Mesenchymal stem cell (in vitro differentiated cells and primary cell): ENCODE measurements at regions not wholly inside any gene's neighbourhood (a gene's known extent, or its start where the extent isn't known, plus 50 kb on each side); places are given as distances from the start of the nearest gene placed in this dataset.
A peak's percentile ranks its signal among the peaks of the same experiment; 100 is the strongest.

Experiments used
- DNase-seq: peaks from one replicate; pipeline ENCODE4 v3.0.0-alpha.2; 2013
- H2AFZ ChIP-seq: one replicate; pipeline ENCODE4 v1.6.1; 2013; ENCODE audit warnings: low read depth, mild to moderate bottlenecking, control low read depth, inconsistent platforms, low read length, moderate library complexity
- H2AK5ac ChIP-seq: 2 replicates; pipeline ENCODE4 v1.6.1; 2013; ENCODE audit warnings: low read length, moderate library complexity, mild to moderate bottlenecking, inconsistent platforms; ENCODE audit not compliant: severe bottlenecking
- H2BK120ac ChIP-seq: one replicate; pipeline ENCODE4 v1.6.1; 2013; ENCODE audit warnings: low read depth, mild to moderate bottlenecking, inconsistent platforms, low read length, moderate library complexity
- H2BK12ac ChIP-seq, 2 experiments: one replicate each; pipeline ENCODE4 v1.6.1; 2013; ENCODE audit warnings: inconsistent platforms in 2 of 2, low read length in 2 of 2, mild to moderate bottlenecking in 2 of 2, moderate library complexity in 2 of 2, control low read depth in 1 of 2
- H2BK15ac ChIP-seq: one replicate; pipeline ENCODE4 v1.6.1; 2013; ENCODE audit warnings: mild to moderate bottlenecking, low read depth, inconsistent platforms; ENCODE audit not compliant: poor library complexity, severe bottlenecking
- H2BK5ac ChIP-seq: 2 replicates; pipeline ENCODE4 v1.6.1; 2013; ENCODE audit warnings: low read depth, mild to moderate bottlenecking, low read length, control low read depth, inconsistent platforms; ENCODE audit not compliant: poor library complexity, severe bottlenecking
- H3K14ac ChIP-seq, 2 experiments: one replicate each; pipeline ENCODE4 v1.6.1; 2013; ENCODE audit warnings: inconsistent platforms in 2 of 2, low read length in 2 of 2, control low read depth in 1 of 2, mild to moderate bottlenecking in 1 of 2, moderate library complexity in 1 of 2
- H3K18ac ChIP-seq, 2 experiments: one replicate each; pipeline ENCODE4 v1.6.1; 2013; ENCODE audit warnings: inconsistent platforms in 2 of 2, low read length in 2 of 2, control low read depth in 1 of 2, low read depth in 1 of 2, mild to moderate bottlenecking in 1 of 2
- H3K23ac ChIP-seq, 2 experiments: one replicate each; pipeline ENCODE4 v1.6.1; 2013; ENCODE audit warnings: inconsistent platforms in 2 of 2, low read length in 2 of 2, mild to moderate bottlenecking in 2 of 2, moderate library complexity in 2 of 2, control low read depth in 1 of 2
- H3K27ac ChIP-seq: 2 replicates; pipeline ENCODE4 v1.5.1; 2013; ENCODE audit warnings: mild to moderate bottlenecking, moderate library complexity, low read length, control low read depth, inconsistent platforms; ENCODE audit not compliant: poor library complexity, severe bottlenecking
- H3K27me3 ChIP-seq, 2 experiments: 2 replicates each; pipeline versions ENCODE4 v1.6.1 to v1.7.0; 2013; ENCODE audit warnings: low read length in 2 of 2, mild to moderate bottlenecking in 2 of 2, moderate library complexity in 2 of 2, control low read depth in 1 of 2, inconsistent platforms in 1 of 2; ENCODE audit not compliant: control insufficient read depth in 1 of 2, insufficient read depth in 1 of 2
- H3K36me3 ChIP-seq, 2 experiments: 2 replicates each; pipeline versions ENCODE4 v1.6.1 to v1.7.0; 2013; ENCODE audit warnings: low read length in 2 of 2, control low read depth in 1 of 2, inconsistent platforms in 1 of 2, low read depth in 1 of 2, mild to moderate bottlenecking in 1 of 2; ENCODE audit not compliant: insufficient read depth in 2 of 2, control insufficient read depth in 1 of 2
- H3K4ac ChIP-seq, 2 experiments: one replicate each; pipeline ENCODE4 v1.6.1; 2013; ENCODE audit warnings: inconsistent platforms in 2 of 2, low read length in 2 of 2, mild to moderate bottlenecking in 2 of 2, moderate library complexity in 2 of 2, control low read depth in 1 of 2, low read depth in 1 of 2
- H3K4me1 ChIP-seq: 2 replicates; pipeline ENCODE4 v1.6.1; 2013; ENCODE audit warnings: low read depth, low read length, control low read depth; ENCODE audit not compliant: control insufficient read depth, insufficient read depth
- H3K4me2 ChIP-seq: 2 replicates; pipeline ENCODE4 v1.6.1; 2013; ENCODE audit warnings: low read length, mild to moderate bottlenecking, inconsistent platforms; ENCODE audit not compliant: poor library complexity, severe bottlenecking
- H3K4me3 ChIP-seq, 2 experiments: 2 replicates each; pipeline versions ENCODE4 v1.5.1 to v1.7.0; 2013; ENCODE audit warnings: low read length in 2 of 2, mild to moderate bottlenecking in 2 of 2, control low read depth in 1 of 2, low read depth in 1 of 2; ENCODE audit not compliant: insufficient read depth in 1 of 2
- H3K79me1 ChIP-seq: replicated peaks from 2 replicates; pipeline ENCODE4 v1.6.1; 2013; ENCODE audit warnings: mild to moderate bottlenecking, control low read depth, low read length, inconsistent platforms; ENCODE audit not compliant: poor library complexity, severe bottlenecking
- H3K9ac ChIP-seq: 2 replicates; pipeline ENCODE4 v1.7.0; 2013; ENCODE audit warnings: mild to moderate bottlenecking, low read length, moderate library complexity
- H3K9me3 ChIP-seq: 2 replicates; pipeline ENCODE4 v1.7.0; 2013; ENCODE audit warnings: mild to moderate bottlenecking, low read length; ENCODE audit not compliant: control insufficient read depth
- H4K8ac ChIP-seq: one replicate; pipeline ENCODE4 v1.6.1; 2013; ENCODE audit warnings: inconsistent platforms, mild to moderate bottlenecking, low read length, moderate library complexity
- H4K91ac ChIP-seq: one replicate; pipeline ENCODE4 v1.6.1; 2013; ENCODE audit warnings: mild to moderate bottlenecking, low read length, inconsistent platforms
- WGBS: methylation state at CpG from one replicate; pipeline ENCODE4 v1.1.7; 2013; ENCODE audit warnings: mixed read lengths; 5-methylcytosine and 5-hydroxymethylcytosine counted together

DNA sequence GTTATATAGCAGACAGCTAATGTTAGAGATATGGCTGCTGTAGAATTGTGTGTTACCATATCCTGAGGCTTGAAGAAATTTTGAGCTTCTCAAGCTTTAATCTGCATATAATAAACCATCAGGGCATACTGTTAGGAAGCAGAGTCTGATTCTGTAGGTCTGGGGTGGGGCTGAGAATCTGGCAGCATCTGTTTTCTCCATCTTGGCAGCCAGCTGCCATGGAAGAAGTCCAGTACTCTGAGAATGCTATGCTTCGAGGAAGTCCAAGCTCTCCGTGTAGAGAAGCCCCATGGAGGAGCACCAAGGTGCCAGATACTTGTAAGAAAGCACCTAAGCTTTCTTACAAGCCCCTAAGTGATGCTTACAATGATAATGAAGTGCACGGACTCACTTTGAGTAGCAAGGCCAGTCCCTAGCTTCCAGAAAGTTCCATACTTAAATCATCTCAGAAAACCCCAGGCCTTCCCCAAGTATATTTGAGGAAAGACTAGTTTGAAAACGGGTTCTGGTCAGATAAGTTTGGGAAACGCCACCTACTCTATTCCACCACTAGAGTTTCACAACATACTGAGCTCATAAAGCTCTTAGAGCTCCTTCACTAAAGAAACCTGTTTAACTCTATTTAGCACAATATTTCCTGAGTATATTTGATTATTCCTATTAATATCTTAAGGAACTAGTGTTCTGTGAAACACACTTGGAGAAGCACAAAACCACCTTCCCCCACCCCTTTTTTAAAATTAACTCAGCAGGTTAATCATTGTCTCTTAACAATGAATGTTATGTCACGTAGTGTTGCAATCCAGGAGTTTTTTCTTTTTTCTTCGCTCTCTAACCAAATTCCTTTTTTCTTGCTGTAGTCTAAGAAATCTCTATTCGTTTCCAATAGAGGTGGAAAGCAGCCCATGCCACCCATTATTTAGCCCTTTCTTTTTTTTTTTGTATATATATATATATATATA, 59.9 kb upstream of the RASGRP1 start:
- Histone ChIP-seq H3K9ac (no peak overlapping the region), H3K79me1 (no peaks in the 10 kb centered on the region), H2BK5ac (no peak overlapping the region), H2AK5ac (peak overlapping the region; percentile 36), H3K27ac (peak overlapping the region; percentile 54), H3K4me3 (no peak overlapping the region), H3K36me3 (no peaks in the 10 kb centered on the region), H3K4ac (no peak overlapping the region), H3K9me3 (no peaks in the 10 kb centered on the region), H3K18ac (no peak overlapping the region), H3K4me1 (peaks cover 6% of the 10 kb centered on the region), H3K4me2 (no peak overlapping the region), H2BK15ac (no peak overlapping the region), H4K8ac (no peak overlapping the region), H2BK120ac (no peak overlapping the region), H3K14ac (no peak overlapping the region), H3K27me3 (peaks cover 6 to 62% of the 10 kb centered on the region in 2 experiments), H2AFZ (no peak overlapping the region), H3K23ac (no peak overlapping the region), H2BK12ac (no peak overlapping the region), H4K91ac (no peak overlapping the region)
- 88% methylated on average over 7 of the region's 8 CpGs for whole genome bisulfite sequencing
- no peak for DNase-seq

DNA sequence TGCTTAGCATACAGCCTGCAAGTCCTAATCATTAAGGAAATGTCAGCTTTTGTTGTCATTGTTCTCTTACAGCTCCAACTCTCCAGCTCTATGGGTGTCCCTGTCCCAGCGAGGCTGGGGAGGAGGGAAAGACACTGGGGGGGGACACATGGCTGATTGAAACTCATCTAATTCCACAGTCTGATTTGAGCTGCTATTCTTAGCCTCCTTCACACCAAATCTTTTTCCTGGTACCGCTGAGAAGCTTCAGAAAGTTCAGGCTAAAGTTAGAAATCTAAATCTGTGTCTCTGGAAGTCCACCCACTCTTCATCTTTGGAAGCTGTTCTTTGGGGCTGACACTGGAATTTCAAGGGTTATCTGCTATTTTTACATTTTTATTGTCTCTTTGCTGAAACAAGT, 61.3 kb upstream of the RASGRP1 start:
- H3K4me3 ChIP-seq: no peak overlapping the region
- no peak overlapping the region for H3K9ac ChIP-seq
- no peak overlapping the region for H2AFZ ChIP-seq
- 71% methylated on average over 2 of the region's 2 CpGs for WGBS
- peaks cover 9% of the 10 kb centered on the region for H3K4me1 ChIP-seq
- no peak overlapping the region for H2BK15ac ChIP-seq
- no peaks in the 10 kb centered on the region for H3K36me3 ChIP-seq
- H4K8ac ChIP-seq: no peak overlapping the region
- H3K9me3 ChIP-seq: no peaks in the 10 kb centered on the region
- no peak overlapping the region for H3K27ac ChIP-seq
- no peak overlapping the region for H3K4me2 ChIP-seq
- DNase-seq: no peak
- no peak overlapping the region for H4K91ac ChIP-seq
- H2BK5ac ChIP-seq: no peak overlapping the region
- no peak overlapping the region for H3K18ac ChIP-seq
- H2BK12ac ChIP-seq: no peak overlapping the region
- no peak overlapping the region for H3K23ac ChIP-seq
- no peak overlapping the region for H3K14ac ChIP-seq
- peaks cover 0 to 50% of the 10 kb centered on the region in 2 experiments for H3K27me3 ChIP-seq
- peak overlapping the region; percentile 81 for H2AK5ac ChIP-seq
- H2BK120ac ChIP-seq: no peak overlapping the region
- H3K79me1 ChIP-seq: no peaks in the 10 kb centered on the region
- no peak overlapping the region for H3K4ac ChIP-seq

DNA sequence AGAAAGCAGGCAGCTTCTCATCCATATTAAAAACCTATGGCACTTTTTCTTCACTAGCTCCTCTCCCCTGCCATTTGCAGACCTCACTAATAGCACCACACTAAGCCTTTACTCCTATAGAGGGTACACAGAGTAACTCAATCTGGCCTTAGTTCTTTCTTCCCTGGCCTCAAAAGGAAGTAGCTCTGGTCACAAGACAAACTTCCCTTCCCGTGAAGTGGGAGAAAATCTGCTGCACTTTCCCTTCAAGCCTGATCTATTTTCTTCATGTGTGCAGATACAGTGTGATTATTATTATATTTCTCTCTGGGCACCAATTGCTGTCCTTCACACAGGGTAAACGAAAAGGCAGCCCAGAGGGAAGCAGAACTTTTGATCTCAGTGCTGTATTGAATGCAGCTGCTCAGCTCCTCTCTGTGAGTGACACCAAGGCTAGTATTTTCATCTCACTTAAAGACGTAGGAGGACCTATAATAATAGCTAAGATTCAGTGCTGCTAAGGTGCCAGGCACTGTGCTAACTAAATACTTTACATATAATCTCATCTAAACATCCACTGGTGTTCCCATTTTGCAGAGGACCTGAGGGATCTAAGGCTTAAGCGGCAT, 61.9 kb upstream of the RASGRP1 start:
- no peak overlapping the region for H2BK120ac ChIP-seq
- 67% methylated on average over 3 of the region's 4 CpGs for WGBS
- no peaks in the 10 kb centered on the region for H3K36me3 ChIP-seq

DNA sequence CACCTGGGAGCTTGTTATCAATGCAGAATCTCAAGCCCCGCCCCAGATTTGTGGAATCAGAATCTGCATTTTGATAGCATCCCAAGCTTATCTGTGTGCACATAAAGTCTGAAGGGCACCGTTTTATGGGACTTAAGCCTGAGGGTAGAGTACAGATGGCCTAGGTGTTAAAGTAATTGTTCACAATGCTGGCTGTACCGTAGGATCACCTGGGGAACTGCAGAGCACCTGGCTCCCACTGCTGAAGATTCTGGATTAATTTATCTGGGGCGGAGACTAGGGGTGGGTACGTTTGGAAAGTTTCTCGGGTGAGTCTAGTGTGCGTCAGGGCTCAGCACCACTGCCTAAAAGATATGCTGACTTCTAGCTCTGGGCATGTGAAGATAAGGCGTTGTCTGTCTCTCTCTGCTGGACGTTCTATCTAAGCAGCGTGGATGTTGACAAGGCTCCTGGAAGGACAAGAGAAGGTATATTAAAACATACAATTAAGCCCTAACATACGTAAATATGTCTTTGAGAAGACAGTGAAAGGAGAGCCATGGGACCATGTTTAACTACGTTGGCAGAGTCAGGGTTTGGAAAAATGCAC, 63.2 kb upstream of the RASGRP1 start:
- no peak overlapping the region for H2AK5ac ChIP-seq
- 72% methylated on average over 10 of the region's 12 CpGs for WGBS
- no peak overlapping the region for H3K9ac ChIP-seq
- H3K4me2 ChIP-seq: no peak overlapping the region
- H3K4ac ChIP-seq: no peak overlapping the region
- H2AFZ ChIP-seq: no peak overlapping the region
- H3K4me3 ChIP-seq: no peak overlapping the region
- H2BK120ac ChIP-seq: no peak overlapping the region
- H2BK5ac ChIP-seq: no peak overlapping the region
- H4K91ac ChIP-seq: no peak overlapping the region
- no peak overlapping the region for H4K8ac ChIP-seq
- no peak overlapping the region for H3K23ac ChIP-seq
- no peak overlapping the region for H3K27ac ChIP-seq
- no peaks in the 10 kb centered on the region for H3K36me3 ChIP-seq
- peaks cover 0 to 36% of the 10 kb centered on the region in 2 experiments for H3K27me3 ChIP-seq
- peaks cover 8% of the 10 kb centered on the region for H3K4me1 ChIP-seq
- H2BK12ac ChIP-seq: no peak overlapping the region
- H3K79me1 ChIP-seq: no peaks in the 10 kb centered on the region
- H3K18ac ChIP-seq: no peak overlapping the region
- H3K9me3 ChIP-seq: no peaks in the 10 kb centered on the region
- H2BK15ac ChIP-seq: no peak overlapping the region
- H3K14ac ChIP-seq: no peak overlapping the region
- DNase-seq: no peak

More for the DNA sequence above, 61.9 kb upstream of the RASGRP1 start:
- no peak overlapping the region for H3K4me2 ChIP-seq
- H3K14ac ChIP-seq: no peak overlapping the region
- no peak overlapping the region for H2BK5ac ChIP-seq
- no peak overlapping the region for H3K9ac ChIP-seq
- no peak overlapping the region for H2BK15ac ChIP-seq
- H4K91ac ChIP-seq: no peak overlapping the region
- H3K4ac ChIP-seq: no peak overlapping the region
- no peak for DNase-seq
- no peaks in the 10 kb centered on the region for H3K9me3 ChIP-seq
- peaks cover 9% of the 10 kb centered on the region for H3K4me1 ChIP-seq
- H3K18ac ChIP-seq: no peak overlapping the region
- no peak overlapping the region for H2AK5ac ChIP-seq
- H3K4me3 ChIP-seq: no peak overlapping the region
- no peak overlapping the region for H3K23ac ChIP-seq
- H3K27ac ChIP-seq: no peak overlapping the region
- H3K27me3 ChIP-seq: peaks cover 0 to 46% of the 10 kb centered on the region in 2 experiments
- H3K79me1 ChIP-seq: no peaks in the 10 kb centered on the region
- H2BK12ac ChIP-seq: no peak overlapping the region
- no peak overlapping the region for H2AFZ ChIP-seq
- no peak overlapping the region for H4K8ac ChIP-seq
